HG02763 (cell line): ENCODE measurements at regions not wholly inside any gene's neighbourhood (a gene's known extent, or its start where the extent isn't known, plus 50 kb on each side); places are given as distances from the start of the nearest gene placed in this dataset.
"Not testable (repeated sequence)": the region's sequence is repeated elsewhere in the genome, so short reads cannot be mapped to it uniquely, and the experiment has no call there.

Experiments used
- ATAC-seq: cut with Tn5 transposase; IDR thresholded peaks from one replicate; pipeline ENCODE4 v1.9.1; 2021; ENCODE audit warnings: mild to moderate bottlenecking, moderate library complexity; ENCODE audit not compliant: unreplicated experiment

GRCh38 chr2:204407204-204408014 is 137.9 kb upstream of the PARD3B start:
- ATAC-seq: no peak

- ATAC-seq: not testable (repeated sequence)
Measured at GRCh38 chr2:204412782-204413181, 132.5 kb upstream of the PARD3B start.

GRCh38 chr2:204415406-204416181 is 129.7 kb upstream of the PARD3B start:
- no peak for ATAC-seq

DNA sequence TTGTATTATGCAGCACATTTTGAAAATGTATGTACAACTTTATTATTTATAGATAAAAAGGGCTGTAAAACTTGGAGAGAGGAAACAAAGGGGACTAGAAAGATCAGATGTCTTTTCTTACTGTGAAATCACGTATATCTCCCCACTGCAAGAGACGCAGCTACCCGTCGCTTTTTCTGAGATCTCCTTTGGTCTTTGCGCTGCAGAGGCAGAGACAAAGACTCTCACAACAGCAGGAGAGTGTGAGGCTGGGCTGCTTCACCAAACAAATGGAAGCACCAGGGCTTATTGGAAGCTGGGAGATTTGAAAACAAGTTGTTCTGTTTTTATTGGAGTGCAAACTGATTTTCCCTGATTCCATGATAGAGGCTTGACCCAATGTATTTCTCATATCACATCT is 129.0 kb upstream of the PARD3B start:
- no peak for ATAC-seq

GRCh38 chr2:204425821-204426220 is 119.5 kb upstream of the PARD3B start:
- ATAC-seq: no peak

- no peak for ATAC-seq
Measured at GRCh38 chr2:204428675-204429074, 116.6 kb upstream of the PARD3B start.

DNA sequence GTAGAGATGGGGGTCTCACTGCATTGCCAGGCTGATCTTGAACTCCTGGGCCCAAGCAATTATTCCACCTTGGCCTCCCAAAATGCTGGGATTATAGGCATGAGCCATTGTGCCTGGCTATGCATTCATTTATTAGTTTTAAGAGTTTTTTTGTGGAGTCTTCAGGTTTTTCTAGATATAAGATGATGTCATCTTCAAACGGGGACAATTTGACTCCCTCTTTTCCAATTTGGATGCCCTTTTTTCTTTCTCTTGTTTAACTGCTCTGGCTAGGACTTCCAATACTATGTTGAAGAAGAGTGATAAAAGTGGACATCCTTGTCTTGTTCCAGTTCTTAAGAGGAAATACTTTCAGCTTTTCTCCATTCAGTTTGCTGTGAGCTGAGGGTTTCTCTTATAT is 113.7 kb upstream of the PARD3B start:
- no peak for ATAC-seq

DNA sequence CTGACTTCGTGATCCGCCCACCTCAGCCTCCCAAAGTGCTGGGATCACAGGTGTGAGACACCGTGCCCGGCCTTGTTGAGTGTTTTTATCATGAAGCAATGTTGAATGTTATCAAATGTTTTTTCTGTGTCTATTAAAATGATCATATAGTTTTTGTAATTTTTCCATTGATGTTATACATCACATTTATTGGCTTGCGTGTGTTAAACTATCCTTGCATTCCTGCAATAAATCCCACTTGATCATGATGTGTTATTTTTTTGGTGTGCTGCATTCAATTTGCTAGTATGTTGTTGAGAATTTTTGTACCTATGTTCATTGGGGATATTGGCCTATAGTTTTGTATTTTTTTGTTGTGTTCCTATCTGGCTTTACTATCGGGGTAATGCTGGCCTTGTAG is 113.1 kb upstream of the PARD3B start:
- no peak for ATAC-seq

- no peak for ATAC-seq
Measured at GRCh38 chr2:204434660-204435462, 110.4 kb upstream of the PARD3B start.

DNA sequence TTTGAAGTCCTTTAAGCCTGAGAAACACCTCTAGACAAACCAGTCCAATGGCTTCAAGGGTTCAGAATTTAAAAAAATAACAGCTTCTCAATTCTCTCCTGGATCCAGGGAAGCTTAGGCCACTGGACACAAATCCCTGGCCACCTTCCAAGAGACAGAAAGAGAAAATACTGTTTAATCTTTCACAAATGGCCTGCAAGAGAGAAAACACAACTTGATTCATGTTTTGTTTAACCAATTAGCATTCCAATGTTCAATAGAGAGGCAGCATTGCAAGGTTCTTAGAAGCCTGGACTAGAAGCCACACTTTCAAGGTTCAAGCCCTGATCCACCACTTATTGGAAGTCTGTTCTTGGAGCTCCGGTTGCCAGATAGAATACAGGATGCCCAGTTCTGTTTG is 109.0 kb upstream of the PARD3B start:
- no peak for ATAC-seq

DNA sequence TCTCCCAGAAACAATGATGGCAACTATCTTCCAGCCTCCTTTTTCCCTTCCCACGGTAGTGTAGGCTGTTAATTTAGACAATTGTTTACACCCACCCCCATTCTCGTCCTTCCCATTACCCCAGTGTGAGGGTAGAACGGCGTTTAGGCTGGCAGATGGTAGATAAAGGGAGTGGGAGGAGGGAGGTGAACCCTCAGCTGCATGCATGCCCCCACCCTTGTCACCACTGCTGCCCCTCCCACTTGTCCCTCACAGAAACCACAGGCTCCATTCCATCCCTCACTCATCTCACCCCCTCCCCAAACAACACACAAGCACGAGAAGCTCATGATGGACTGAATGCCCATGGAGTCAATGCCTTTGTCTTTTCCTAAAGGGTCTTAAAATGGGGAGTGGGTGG is 107.9 kb upstream of the PARD3B start:
- ATAC-seq: no peak

DNA sequence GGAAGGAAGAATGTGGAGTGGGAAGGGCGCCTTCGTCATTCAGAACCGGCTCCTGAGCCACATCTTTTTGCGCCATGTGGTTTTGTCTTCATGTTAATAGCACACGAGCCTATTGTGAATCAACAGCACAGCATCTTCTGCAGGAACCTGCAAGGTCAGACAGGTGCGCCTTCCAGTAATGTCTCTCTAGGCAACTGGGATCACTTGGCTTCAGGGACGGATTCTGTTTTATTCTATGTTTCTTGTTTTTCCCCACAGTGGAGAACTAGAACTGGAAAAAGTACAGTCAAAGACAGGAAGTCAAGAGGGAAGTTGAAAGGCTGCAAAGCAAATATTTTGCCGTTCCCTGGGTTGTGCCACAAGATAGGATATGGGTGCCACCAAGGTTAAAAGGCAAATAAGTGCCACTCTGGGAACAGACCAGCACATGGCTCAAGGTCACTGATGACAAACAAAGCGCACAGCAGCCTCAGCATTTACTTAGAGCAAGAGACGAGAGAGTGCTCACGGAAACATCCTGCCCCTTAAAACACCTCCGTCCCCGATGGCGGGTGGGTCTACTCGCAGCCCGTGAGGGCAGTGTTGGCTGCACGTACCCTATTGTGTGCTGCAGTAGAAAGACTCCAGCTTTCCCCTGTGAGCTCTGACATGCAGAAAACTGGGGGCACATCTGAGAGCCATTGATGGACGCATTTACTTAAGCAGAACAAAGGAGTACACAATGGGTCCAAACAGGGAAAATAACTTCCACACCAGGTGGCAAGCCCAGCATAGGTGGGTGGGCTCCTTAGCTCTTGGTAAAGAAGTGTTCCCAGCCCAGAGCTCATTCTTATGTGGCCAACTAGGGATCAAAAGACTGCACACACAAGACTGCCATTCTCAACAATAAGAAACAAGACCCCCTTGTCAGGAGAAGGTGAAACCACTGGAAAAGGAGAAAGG is 107.2 kb upstream of the PARD3B start:
- no peak for ATAC-seq

GRCh38 chr2:204441316-204441715 is 104.0 kb upstream of the PARD3B start:
- ATAC-seq: no peak

DNA sequence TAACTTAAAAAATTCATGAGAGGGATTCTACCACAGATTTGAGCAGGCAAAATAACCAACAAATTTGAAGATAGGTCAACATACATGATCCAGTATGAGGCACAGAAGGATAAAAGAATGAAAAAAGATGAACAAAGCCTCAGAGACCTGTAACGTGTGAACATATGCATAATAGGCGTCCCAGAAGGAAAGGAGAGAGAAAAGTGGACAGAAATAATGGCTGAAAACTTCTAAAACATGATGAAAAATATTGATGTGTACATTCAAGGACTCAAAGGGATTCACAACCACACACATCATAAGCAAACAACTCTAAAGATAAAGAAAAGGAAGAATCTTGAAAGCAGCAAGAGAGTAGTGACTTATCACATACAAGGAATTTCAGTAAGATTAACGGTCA is 100.1 kb upstream of the PARD3B start:
- no peak for ATAC-seq

DNA sequence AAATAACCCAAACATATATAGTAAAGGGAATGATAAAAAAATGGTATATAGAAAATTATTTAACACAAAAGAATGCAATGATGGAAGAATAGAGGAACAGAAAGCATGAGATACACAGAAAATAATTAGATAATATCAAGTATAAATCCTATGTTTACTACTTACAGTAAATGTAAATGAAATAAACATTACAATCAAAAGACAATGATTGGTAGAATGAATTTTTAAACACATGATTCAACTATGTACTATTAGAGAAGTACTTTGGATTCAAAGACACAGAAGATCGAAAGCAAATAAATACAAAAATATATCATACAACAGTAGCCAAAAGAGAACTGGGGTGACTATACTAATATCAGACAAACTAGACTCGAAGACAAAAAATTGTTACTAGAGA is 97.6 kb upstream of the PARD3B start:
- ATAC-seq: no peak

- ATAC-seq: no peak
Measured at GRCh38 chr2:204449977-204450376, 95.3 kb upstream of the PARD3B start.

DNA sequence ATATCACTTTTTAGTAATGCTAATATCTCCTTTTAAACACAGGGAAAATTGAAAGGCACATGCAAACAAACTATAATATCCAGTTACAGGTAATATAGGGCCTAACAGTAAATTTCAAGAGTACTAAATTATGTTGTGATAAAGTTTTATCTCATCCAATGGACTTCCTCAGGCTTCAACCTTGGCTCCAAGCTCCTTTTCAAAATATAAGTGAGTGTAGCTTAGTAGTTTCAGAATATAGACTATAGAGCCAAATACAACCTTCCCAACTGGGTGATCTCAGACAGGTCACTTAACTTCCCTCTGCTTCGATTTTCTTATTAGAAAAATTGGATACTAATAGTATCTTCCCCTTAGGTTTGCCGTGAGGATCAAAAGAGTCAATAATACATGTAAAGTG is 93.5 kb upstream of the PARD3B start:
- ATAC-seq: no peak

- no peak for ATAC-seq
Measured at GRCh38 chr2:204452464-204453023, 92.7 kb upstream of the PARD3B start.

DNA sequence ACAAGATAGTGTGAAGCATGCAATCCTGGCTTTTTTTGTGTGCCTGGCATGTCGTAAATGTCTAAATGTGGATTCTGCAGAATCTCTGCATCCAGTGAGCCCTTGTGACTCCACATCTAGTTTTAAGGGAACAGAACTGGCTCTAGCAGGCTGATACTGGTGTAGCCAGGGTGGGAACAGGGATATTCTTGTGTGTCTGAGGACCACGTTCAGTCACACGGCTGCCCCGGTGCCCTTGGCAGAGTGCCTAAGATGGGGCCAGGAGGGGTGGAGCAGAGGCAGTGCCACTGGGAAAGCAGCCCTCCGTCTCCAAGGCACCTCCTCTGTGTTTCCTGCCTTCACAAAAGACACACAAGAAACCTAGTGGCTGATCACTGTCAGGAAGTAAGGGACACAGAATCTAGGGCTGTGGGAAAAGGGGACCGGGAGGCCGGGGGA is 91.5 kb upstream of the PARD3B start:
- ATAC-seq: no peak
